ENCODE measurements at regions not wholly inside any gene's neighbourhood (a gene's known extent, or its start where the extent isn't known, plus 50 kb on each side); places are given as distances from the start of the nearest gene placed in this dataset.

GRCh38 chr6:4363656-4364055, 228.3 kb upstream of the ECI2 start:
- TF ChIP-seq EZH2 (IDR thresholded peaks at IDR 0.05; ENCODE audit: insufficient read depth, poor library complexity, severe bottlenecking) = no peak
- TF ChIP-seq EZH2phosphoT487 (IDR thresholded peaks at IDR 0.05; ENCODE audit: insufficient read depth, low read depth) = no peak
- peak; percentile 19 for DNase-seq
- peaks cover 22% of the 10 kb centered on the region for H3F3A ChIP-seq (ENCODE audit: insufficient read depth)
- no peak overlapping the region for H3K9ac ChIP-seq
- no peaks in the 10 kb centered on the region for H4K20me1 ChIP-seq (ENCODE audit: insufficient read depth)
- in situ Hi-C loops (cut with MboI) = no loop called here
- H3K4me2 ChIP-seq (ENCODE audit: unreplicated experiment) = no peak overlapping the region
- no peaks in the 10 kb centered on the region for H3K79me2 ChIP-seq (ENCODE audit: insufficient read depth)
- no peaks in the 10 kb centered on the region for H3K27me3 ChIP-seq (replicated peaks; ENCODE audit: insufficient read depth)
- 74 to 76% methylated on average over 6 of the region's 6 CpGs for WGBS, 2 experiments (ENCODE audit: low coverage in 1 of 2, low lambda C conversion rate in 2 of 2, missing lambda C conversion rate in 2 of 2)
- no peak overlapping the region for H3K27ac ChIP-seq
- H3K4me1 ChIP-seq (ENCODE audit: insufficient read depth) = peaks cover 20% of the 10 kb centered on the region
- no peak overlapping the region for H3K4me3 ChIP-seq
- H2AFZ ChIP-seq = no peak overlapping the region
- no peaks in the 10 kb centered on the region for H3K36me3 ChIP-seq (ENCODE audit: low read depth)
- H3K9me3 ChIP-seq (ENCODE audit: low read depth) = no peaks in the 10 kb centered on the region
- H3K9me2 ChIP-seq (ENCODE audit: insufficient read depth) = no peaks in the 10 kb centered on the region

GRCh38 chr6:4362326-4362725, 227.0 kb upstream of the ECI2 start:
- TF ChIP-seq EZH2phosphoT487 (IDR thresholded peaks at IDR 0.05; ENCODE audit: insufficient read depth, low read depth) (no peak), EZH2 (IDR thresholded peaks at IDR 0.05; ENCODE audit: insufficient read depth, poor library complexity, severe bottlenecking) (no peak)
- WGBS, 2 experiments (ENCODE audit: low coverage in 1 of 2, low lambda C conversion rate in 2 of 2, missing lambda C conversion rate in 2 of 2) = 94 to 95% methylated on average over 4 of the region's 4 CpGs
- H3K36me3 ChIP-seq (ENCODE audit: low read depth) = no peaks in the 10 kb centered on the region
- no peaks in the 10 kb centered on the region for H3K9me2 ChIP-seq (ENCODE audit: insufficient read depth)
- in situ Hi-C loops (cut with MboI) = no loop called here
- H3K4me3 ChIP-seq = no peak overlapping the region
- no peak overlapping the region for H2AFZ ChIP-seq
- no peaks in the 10 kb centered on the region for H3K9me3 ChIP-seq (ENCODE audit: low read depth)
- H3K79me2 ChIP-seq (ENCODE audit: insufficient read depth) = no peaks in the 10 kb centered on the region
- H3K27me3 ChIP-seq (replicated peaks; ENCODE audit: insufficient read depth) = no peaks in the 10 kb centered on the region
- no peaks in the 10 kb centered on the region for H4K20me1 ChIP-seq (ENCODE audit: insufficient read depth)
- H3K4me1 ChIP-seq (ENCODE audit: insufficient read depth) = peaks cover 16% of the 10 kb centered on the region
- H3K27ac ChIP-seq = no peak overlapping the region
- peaks cover 13% of the 10 kb centered on the region for H3F3A ChIP-seq (ENCODE audit: insufficient read depth)
- H3K4me2 ChIP-seq (ENCODE audit: unreplicated experiment) = no peak overlapping the region
- H3K9ac ChIP-seq = no peak overlapping the region
- no peak for DNase-seq

GRCh38 chr6:4360920-4361319, 225.5 kb upstream of the ECI2 start:
- no peaks in the 10 kb centered on the region for H3K27me3 ChIP-seq (replicated peaks; ENCODE audit: insufficient read depth)
- H3K4me1 ChIP-seq (ENCODE audit: insufficient read depth) = peaks cover 16% of the 10 kb centered on the region
- H3K4me3 ChIP-seq = no peak overlapping the region
- in situ Hi-C loops (cut with MboI) = no loop called here
- no peak overlapping the region for H3K27ac ChIP-seq
- 85 to 88% methylated on average over 6 of the region's 6 CpGs for WGBS, 2 experiments (ENCODE audit: low coverage in 1 of 2, low lambda C conversion rate in 2 of 2, missing lambda C conversion rate in 2 of 2)
- no peak overlapping the region for H3K4me2 ChIP-seq (ENCODE audit: unreplicated experiment)
- H3K79me2 ChIP-seq (ENCODE audit: insufficient read depth) = no peaks in the 10 kb centered on the region
- peaks cover 23% of the 10 kb centered on the region for H3F3A ChIP-seq (ENCODE audit: insufficient read depth)
- no peaks in the 10 kb centered on the region for H3K9me3 ChIP-seq (ENCODE audit: low read depth)
- H4K20me1 ChIP-seq (ENCODE audit: insufficient read depth) = no peaks in the 10 kb centered on the region
- no peak for DNase-seq
- TF ChIP-seq EZH2 (IDR thresholded peaks at IDR 0.05; ENCODE audit: insufficient read depth, poor library complexity, severe bottlenecking) (no peak), EZH2phosphoT487 (IDR thresholded peaks at IDR 0.05; ENCODE audit: insufficient read depth, low read depth) (no peak)
- H3K36me3 ChIP-seq (ENCODE audit: low read depth) = no peaks in the 10 kb centered on the region
- H3K9ac ChIP-seq = no peak overlapping the region
- no peak overlapping the region for H2AFZ ChIP-seq
- no peaks in the 10 kb centered on the region for H3K9me2 ChIP-seq (ENCODE audit: insufficient read depth)

- Histone ChIP-seq H3K36me3 (ENCODE audit: low read depth) (no peaks in the 10 kb centered on the region), H3F3A (ENCODE audit: insufficient read depth) (peaks cover 37% of the 10 kb centered on the region), H3K9me2 (ENCODE audit: insufficient read depth) (no peaks in the 10 kb centered on the region), H2AFZ (peak overlapping the region; percentile 60), H3K27ac (peak overlapping the region; percentile 99), H3K4me1 (ENCODE audit: insufficient read depth) (peaks cover 31% of the 10 kb centered on the region), H3K4me2 (ENCODE audit: unreplicated experiment) (peak overlapping the region; percentile 70), H3K9ac (peak overlapping the region; percentile 94), H3K27me3 (replicated peaks; ENCODE audit: insufficient read depth) (no peaks in the 10 kb centered on the region), H3K79me2 (ENCODE audit: insufficient read depth) (no peaks in the 10 kb centered on the region), H3K9me3 (ENCODE audit: low read depth) (no peaks in the 10 kb centered on the region), H3K4me3 (peak overlapping the region; percentile 59), H4K20me1 (ENCODE audit: insufficient read depth) (no peaks in the 10 kb centered on the region)
- 38 to 41% methylated on average over 7 of the region's 7 CpGs for WGBS, 2 experiments (ENCODE audit: low coverage in 1 of 2, low lambda C conversion rate in 2 of 2, missing lambda C conversion rate in 2 of 2)
- peak; percentile 53 for DNase-seq
- TF ChIP-seq EZH2phosphoT487 (IDR thresholded peaks at IDR 0.05; ENCODE audit: insufficient read depth, low read depth) (no peak), EZH2 (IDR thresholded peaks at IDR 0.05; ENCODE audit: insufficient read depth, poor library complexity, severe bottlenecking) (no peak)
- in situ Hi-C loops (cut with MboI) = no loop called here
These were observed 223.8 kb upstream of the ECI2 start for GRCh38 chr6:4359108-4359730.

All from GM23248 (cell line).